ENCODE measurements at regions not wholly inside any gene's neighbourhood (a gene's known extent, or its start where the extent isn't known, plus 50 kb on each side); places are given as distances from the start of the nearest gene placed in this dataset.

GRCh38 chr1:30412241-30413110 is 310.9 kb downstream of the MATN1 start:
- no peaks in the 10 kb centered on the region for H3K36me3 ChIP-seq
- H3K4me1 ChIP-seq: peaks cover 8% of the 10 kb centered on the region
- TF ChIP-seq CTCF (IDR thresholded peaks at IDR 0.05; ENCODE audit: low read depth, low read length): no peak
- H3K9me3 ChIP-seq: no peaks in the 10 kb centered on the region
- H3K4me3 ChIP-seq (ENCODE audit: low read depth, low read length): no peak overlapping the region
- no peaks in the 10 kb centered on the region; the same call in 1 of the 2 replicates for H3K27me3 ChIP-seq
- DNase-seq: no peak

GRCh38 chr1:30411206-30411605 is 312.2 kb downstream of the MATN1 start:
- peaks cover 9% of the 10 kb centered on the region for H3K4me1 ChIP-seq
- no peak overlapping the region for H3K4me3 ChIP-seq (ENCODE audit: low read depth, low read length)
- no peaks in the 10 kb centered on the region for H3K9me3 ChIP-seq
- TF ChIP-seq CTCF (IDR thresholded peaks at IDR 0.05; ENCODE audit: low read depth, low read length): no peak
- no peaks in the 10 kb centered on the region for H3K36me3 ChIP-seq
- peaks cover 8% of the 10 kb centered on the region for H3K27me3 ChIP-seq
- DNase-seq: no peak

- Histone ChIP-seq H3K36me3 (no peaks in the 10 kb centered on the region), H3K4me1 (peaks cover 9% of the 10 kb centered on the region), H3K27me3 (peaks cover 8% of the 10 kb centered on the region), H3K4me3 (ENCODE audit: low read depth, low read length) (no peak overlapping the region), H3K9me3 (no peaks in the 10 kb centered on the region)
- no peak for TF ChIP-seq CTCF (IDR thresholded peaks at IDR 0.05; ENCODE audit: low read depth, low read length)
- DNase-seq: no peak
These were observed 313.1 kb downstream of the MATN1 start for GRCh38 chr1:30410153-30410851.

GRCh38 chr1:30409476-30410152 is 313.8 kb downstream of the MATN1 start:
- no peak for DNase-seq
- Histone ChIP-seq H3K9me3 (no peaks in the 10 kb centered on the region), H3K4me1 (peaks cover 9% of the 10 kb centered on the region), H3K36me3 (no peaks in the 10 kb centered on the region), H3K27me3 (peaks cover 8% of the 10 kb centered on the region), H3K4me3 (ENCODE audit: low read depth, low read length) (no peak overlapping the region)
- no peak for TF ChIP-seq CTCF (IDR thresholded peaks at IDR 0.05; ENCODE audit: low read depth, low read length)

GRCh38 chr1:30407865-30408580 is 315.4 kb downstream of the MATN1 start:
- TF ChIP-seq CTCF (IDR thresholded peaks at IDR 0.05; ENCODE audit: low read depth, low read length): no peak
- Histone ChIP-seq H3K4me3 (ENCODE audit: low read depth, low read length) (no peak overlapping the region), H3K4me1 (peaks cover 9% of the 10 kb centered on the region), H3K36me3 (no peaks in the 10 kb centered on the region), H3K27me3 (peaks cover 8% of the 10 kb centered on the region), H3K9me3 (no peaks in the 10 kb centered on the region)
- peak; percentile 38 for DNase-seq
